T-cell (primary cell): ENCODE measurements at regions not wholly inside any gene's neighbourhood (a gene's known extent, or its start where the extent isn't known, plus 50 kb on each side); places are given as distances from the start of the nearest gene placed in this dataset.
A peak's percentile ranks its signal among the peaks of the same experiment; 100 is the strongest.

Experiments
- ATAC-seq, 4 experiments: fragments of 200-7000 bp in 3 of 4; fragments of 150-1000 bp in 1 of 4; cut with Tn5 transposase; replicated peaks in 1 of 4; 1 replicate in 3 of 4; 2 replicates in 1 of 4; pipeline ENCODE4 v1.10.0; 2021; ENCODE audit warnings: moderate library complexity in 3 of 4, mild to moderate bottlenecking in 2 of 4, moderate number of reproducible peaks in 1 of 4
- CTCF ChIA-PET, 2 donors: fragments of 300-600 bp; sonication (Branson Sonifier 250); formaldehyde crosslinking; loops; one replicate each; lab custom pipeline; 2022; ENCODE audit warnings: antibody characterized with exemption in 2 of 2; lab: Charles Lee
- POLR2A ChIA-PET, 2 donors: fragments of 300-600 bp; sonication (Branson Sonifier 250); formaldehyde crosslinking; loops; one replicate each; lab custom pipeline; 2022; ENCODE audit warnings: antibody characterized with exemption in 2 of 2; lab: Charles Lee
- DNase-seq, 35 experiments: peaks; one replicate each; pipeline versions ENCODE4 v3.0.0 to v3.0.0-alpha.2; 2013 to 2023
- H3K27ac ChIP-seq: one replicate; pipeline ENCODE4 v1.5.1; 2013; ENCODE audit warnings: low read length
- H3K27me3 ChIP-seq, 2 experiments: replicated peaks in 1 of 2; 1 replicate in 1 of 2; 2 replicates in 1 of 2; pipeline versions ENCODE4 v1.6.1 to v1.7.0; 2013; ENCODE audit warnings: low read length in 1 of 2, mixed read lengths in 1 of 2; ENCODE audit not compliant: control insufficient read depth in 2 of 2, insufficient read depth in 2 of 2; ENCODE audit errors: extremely low read depth in 1 of 2
- H3K36me3 ChIP-seq, 2 donors: 1 replicate in 1 of 2; 2 replicates in 1 of 2; pipeline versions ENCODE4 v1.6.1 to v1.7.0; 2013; ENCODE audit warnings: low read length in 1 of 2; ENCODE audit not compliant: control insufficient read depth in 2 of 2, insufficient read depth in 1 of 2; ENCODE audit errors: extremely low read depth in 1 of 2
- H3K4me1 ChIP-seq, 2 experiments: 1 replicate in 1 of 2; 2 replicates in 1 of 2; pipeline versions ENCODE4 v1.6.1 to v1.7.0; 2013; ENCODE audit warnings: low read length in 2 of 2, mixed read lengths in 1 of 2; ENCODE audit not compliant: insufficient read depth in 2 of 2, control insufficient read depth in 1 of 2; ENCODE audit errors: extremely low read depth in 1 of 2
- H3K4me3 ChIP-seq, 2 donors: 1 replicate in 1 of 2; 2 replicates in 1 of 2; pipeline versions ENCODE4 v1.5.1 to v1.7.0; 2013; ENCODE audit warnings: mild to moderate bottlenecking in 2 of 2, low read length in 1 of 2, moderate library complexity in 1 of 2; ENCODE audit not compliant: control insufficient read depth in 1 of 2; ENCODE audit errors: extremely low read depth in 1 of 2
- H3K9me3 ChIP-seq: 2 replicates; pipeline ENCODE4 v1.7.0; 2013
- H3K27ac Mint-ChIP-seq, 2 donors: one replicate each; pipeline ENCODE4 v1.8.0; 2020 to 2021; ENCODE audit warnings: mild to moderate bottlenecking in 2 of 2, mixed read lengths in 2 of 2
- H3K27me3 Mint-ChIP-seq, 2 donors: one replicate each; pipeline ENCODE4 v1.8.0; 2021 to 2022; ENCODE audit warnings: mixed read lengths in 2 of 2
- H3K36me3 Mint-ChIP-seq: one replicate; pipeline ENCODE4 v1.8.0; 2021; ENCODE audit warnings: mixed read lengths
- H3K4me1 Mint-ChIP-seq, 3 donors: one replicate each; pipeline ENCODE4 v1.8.0; 2020 to 2022; ENCODE audit warnings: mixed read lengths in 3 of 3, mild to moderate bottlenecking in 1 of 3
- H3K4me3 Mint-ChIP-seq, 3 donors: one replicate each; pipeline ENCODE4 v1.8.0; 2020 to 2022; ENCODE audit warnings: mild to moderate bottlenecking in 3 of 3, mixed read lengths in 3 of 3, moderate library complexity in 3 of 3
- H3K9me3 Mint-ChIP-seq, 3 donors: one replicate each; pipeline ENCODE4 v1.8.0; 2020 to 2022; ENCODE audit warnings: mixed read lengths in 3 of 3
- WGBS: methylation state at CpG from one replicate; pipeline ENCODE4 v1.1.5; 2013; ENCODE audit warnings: missing lambda C conversion rate; ENCODE audit not compliant: insufficient coverage; 5-methylcytosine and 5-hydroxymethylcytosine counted together

GRCh38 chr2:10499275-10499907 lies 51.3 kb upstream of the ODC1 start:
- WGBS: 89% methylated on average over 11 of the region's 14 CpGs
- Mint-ChIP-seq H3K4me3 (no peak overlapping the region), H3K4me1 (peaks cover 5 to 18% (median 9%) of the 10 kb centered on the region in 3 donors), H3K27ac (no peak overlapping the region), H3K9me3 (no peaks in the 10 kb centered on the region), H3K27me3 (peaks cover 8 to 20% of the 10 kb centered on the region in 2 donors), H3K36me3 (no peaks in the 10 kb centered on the region)
- Histone ChIP-seq H3K36me3 (no peaks in the 10 kb centered on the region), H3K27ac (no peak overlapping the region), H3K9me3 (no peaks in the 10 kb centered on the region), H3K4me3 (no peak overlapping the region), H3K27me3 (peaks cover 0 to 39% of the 10 kb centered on the region in 2 experiments), H3K4me1 (peaks cover 0 to 19% of the 10 kb centered on the region in 2 experiments)
- ChIA-PET POLR2A (no interaction called here), CTCF (no interaction called here)
- DNase-seq (no peak), ATAC-seq (no peak)

- Mint-ChIP-seq H3K27ac (no peak overlapping the region), H3K27me3 (peaks cover 8 to 20% of the 10 kb centered on the region in 2 donors), H3K9me3 (no peaks in the 10 kb centered on the region), H3K36me3 (no peaks in the 10 kb centered on the region), H3K4me1 (peaks cover 6 to 25% (median 16%) of the 10 kb centered on the region in 3 donors), H3K4me3 (no peak overlapping the region)
- Histone ChIP-seq H3K27ac (no peak overlapping the region), H3K27me3 (peaks cover 0 to 40% of the 10 kb centered on the region in 2 experiments), H3K4me1 (peaks cover 0 to 26% of the 10 kb centered on the region in 2 experiments), H3K9me3 (no peaks in the 10 kb centered on the region), H3K36me3 (no peaks in the 10 kb centered on the region), H3K4me3 (no peak overlapping the region)
- peak in 3 of 35 experiments; percentile 1 to 17 (median 7) for DNase-seq
- ChIA-PET POLR2A (no interaction called here), CTCF (no interaction called here)
- WGBS: 84% methylated on average over 7 of the region's 11 CpGs
- ATAC-seq: no peak
These were observed 50.6 kb upstream of the ODC1 start for GRCh38 chr2:10498525-10499274.
